RWPE1 (cell line): ENCODE measurements at regions not wholly inside any gene's neighbourhood (a gene's known extent, or its start where the extent isn't known, plus 50 kb on each side); places are given as distances from the start of the nearest gene placed in this dataset.

Source experiments
- CTCF ChIA-PET: fragments of 350-600 bp; sonication (Branson Sonifier 250); formaldehyde crosslinking; extraction: SDS; loops from one replicate; lab custom pipeline; 2021; lab: Yijun Ruan, JAX
- POLR2A ChIA-PET: fragments of 400-600 bp; formaldehyde crosslinking; extraction: SDS; loops from one replicate; lab custom pipeline; 2020; ENCODE audit warnings: antibody characterized with exemption; ENCODE audit not compliant: low non-redundant PET; lab: Yijun Ruan, JAX
- DNase-seq: peaks from one replicate; pipeline ENCODE4 v3.0.0; 2012; ENCODE audit warnings: low spot score
- H3K27ac ChIP-seq: fragments of 450-650 bp; 2 replicates; pipeline ENCODE4 v1.5.1; 2017
- CTCF ChIP-seq: fragments of 450-650 bp; conservative IDR thresholded peaks from 2 replicates; pipeline ENCODE4 v1.5.1; 2017; ENCODE audit warnings: low read depth, mild to moderate bottlenecking

GRCh38 chr13:23506071-23506806 is 64.0 kb upstream of the TNFRSF19 start:
- DNase-seq = no peak
- no peak for TF ChIP-seq CTCF
- POLR2A ChIA-PET = no interaction called here
- CTCF ChIA-PET = no interaction called here
- no peak overlapping the region for H3K27ac ChIP-seq

GRCh38 chr13:23506807-23507291 is 63.4 kb upstream of the TNFRSF19 start:
- ChIA-PET POLR2A (no interaction called here), CTCF (no interaction called here)
- no peak for DNase-seq

GRCh38 chr13:23509781-23510543 is 60.2 kb upstream of the TNFRSF19 start:
- TF ChIP-seq CTCF = no peak
- H3K27ac ChIP-seq = no peak overlapping the region
- POLR2A ChIA-PET = no interaction called here
- peak; percentile 19 for DNase-seq
- CTCF ChIA-PET = interaction anchor here (0.7 kb wide), 1 partner anchor 43 kb away, joined by 4 read pairs; no protein-coding TSS in a partner anchor

More at GRCh38 chr13:23506807-23507291, 63.4 kb upstream of the TNFRSF19 start:
- TF ChIP-seq CTCF = no peak
- no peak overlapping the region for H3K27ac ChIP-seq

- ChIA-PET CTCF (no interaction called here), POLR2A (no interaction called here)
- TF ChIP-seq CTCF = no peak
- no peak overlapping the region for H3K27ac ChIP-seq
- no peak for DNase-seq
Observed at GRCh38 chr13:23510544-23510916, 59.7 kb upstream of the TNFRSF19 start.

- CTCF ChIA-PET = interaction anchor here (0.6 to 0.7 kb wide), 2 partner anchors 57 to 68 kb away, joined by 3 to 4 read pairs; no protein-coding TSS in a partner anchor
- no peak overlapping the region for H3K27ac ChIP-seq
- POLR2A ChIA-PET = no interaction called here
- no peak for TF ChIP-seq CTCF
- no peak for DNase-seq
Observed at GRCh38 chr13:23510979-23511735, 59.1 kb upstream of the TNFRSF19 start.
